ENCODE measurements at regions not wholly inside any gene's neighbourhood (a gene's known extent, or its start where the extent isn't known, plus 50 kb on each side); places are given as distances from the start of the nearest gene placed in this dataset.

DNA sequence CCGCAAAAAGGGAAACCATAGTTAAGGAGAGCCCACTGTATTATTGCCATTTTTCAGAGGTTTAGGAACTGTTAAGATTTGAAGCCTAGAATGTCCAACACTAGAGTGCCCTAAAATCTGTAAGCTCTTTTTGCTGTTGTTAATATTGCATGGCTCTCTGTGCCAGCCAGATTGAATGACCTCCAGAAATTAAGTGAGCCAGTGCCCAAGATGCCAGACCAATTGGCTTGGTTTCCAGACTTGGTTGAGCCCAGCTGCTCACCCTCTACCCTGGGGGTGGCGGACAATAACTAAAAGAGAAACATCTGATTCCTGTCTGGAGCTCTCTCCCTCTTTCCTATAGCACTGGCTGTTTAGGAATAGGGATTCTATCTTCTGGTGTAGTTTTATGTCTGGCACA is 340.1 kb downstream of the PHF14 start:
- DNase-seq: no peak
- H3K36me3 Mint-ChIP-seq (ENCODE audit: insufficient read depth, unreplicated experiment): no peaks in the 10 kb centered on the region
- H3K4me1 ChIP-seq: no peaks in the 10 kb centered on the region
- intact Hi-C loops (cut with micrococcal nuclease; ENCODE audit: unreplicated experiment): no loop called here
- H3K27me3 Mint-ChIP-seq (ENCODE audit: insufficient read depth, unreplicated experiment): peaks cover 7% of the 10 kb centered on the region
- H3K4me3 Mint-ChIP-seq (ENCODE audit: unreplicated experiment): no peak overlapping the region
- POLR2A ChIA-PET: no interaction called here
- no peaks in the 10 kb centered on the region for H3K4me1 Mint-ChIP-seq (ENCODE audit: low read depth, unreplicated experiment)
- no peaks in the 10 kb centered on the region for H3K27me3 ChIP-seq (replicated peaks; ENCODE audit: control insufficient read depth, insufficient read depth, low read length)
- no TSS peak for BruUV-seq (replicated peaks)
- CTCF ChIA-PET: no interaction called here
- no peaks in the 10 kb centered on the region for H3K9me3 ChIP-seq
- no peaks in the 10 kb centered on the region for H3K36me3 ChIP-seq (ENCODE audit: control insufficient read depth, insufficient read depth, low read length)
- no peaks in the 10 kb centered on the region for H3K9me3 Mint-ChIP-seq (ENCODE audit: unreplicated experiment)
- TF ChIP-seq, protein P1, sequence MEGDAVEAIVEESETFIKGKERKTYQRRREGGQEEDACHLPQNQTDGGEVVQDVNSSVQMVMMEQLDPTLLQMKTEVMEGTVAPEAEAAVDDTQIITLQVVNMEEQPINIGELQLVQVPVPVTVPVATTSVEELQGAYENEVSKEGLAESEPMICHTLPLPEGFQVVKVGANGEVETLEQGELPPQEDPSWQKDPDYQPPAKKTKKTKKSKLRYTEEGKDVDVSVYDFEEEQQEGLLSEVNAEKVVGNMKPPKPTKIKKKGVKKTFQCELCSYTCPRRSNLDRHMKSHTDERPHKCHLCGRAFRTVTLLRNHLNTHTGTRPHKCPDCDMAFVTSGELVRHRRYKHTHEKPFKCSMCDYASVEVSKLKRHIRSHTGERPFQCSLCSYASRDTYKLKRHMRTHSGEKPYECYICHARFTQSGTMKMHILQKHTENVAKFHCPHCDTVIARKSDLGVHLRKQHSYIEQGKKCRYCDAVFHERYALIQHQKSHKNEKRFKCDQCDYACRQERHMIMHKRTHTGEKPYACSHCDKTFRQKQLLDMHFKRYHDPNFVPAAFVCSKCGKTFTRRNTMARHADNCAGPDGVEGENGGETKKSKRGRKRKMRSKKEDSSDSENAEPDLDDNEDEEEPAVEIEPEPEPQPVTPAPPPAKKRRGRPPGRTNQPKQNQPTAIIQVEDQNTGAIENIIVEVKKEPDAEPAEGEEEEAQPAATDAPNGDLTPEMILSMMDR (IDR thresholded peaks at IDR 0.05; ENCODE audit: insufficient read depth in 1 of 2, low read depth in 1 of 2, low read length in 1 of 2, severe bottlenecking in 1 of 2, unreplicated experiment in 1 of 2): no peak
- H3K27ac Mint-ChIP-seq (ENCODE audit: unreplicated experiment): no peak overlapping the region
- no peak overlapping the region for H3K4me3 ChIP-seq (ENCODE audit: low read depth, low read length)

DNA sequence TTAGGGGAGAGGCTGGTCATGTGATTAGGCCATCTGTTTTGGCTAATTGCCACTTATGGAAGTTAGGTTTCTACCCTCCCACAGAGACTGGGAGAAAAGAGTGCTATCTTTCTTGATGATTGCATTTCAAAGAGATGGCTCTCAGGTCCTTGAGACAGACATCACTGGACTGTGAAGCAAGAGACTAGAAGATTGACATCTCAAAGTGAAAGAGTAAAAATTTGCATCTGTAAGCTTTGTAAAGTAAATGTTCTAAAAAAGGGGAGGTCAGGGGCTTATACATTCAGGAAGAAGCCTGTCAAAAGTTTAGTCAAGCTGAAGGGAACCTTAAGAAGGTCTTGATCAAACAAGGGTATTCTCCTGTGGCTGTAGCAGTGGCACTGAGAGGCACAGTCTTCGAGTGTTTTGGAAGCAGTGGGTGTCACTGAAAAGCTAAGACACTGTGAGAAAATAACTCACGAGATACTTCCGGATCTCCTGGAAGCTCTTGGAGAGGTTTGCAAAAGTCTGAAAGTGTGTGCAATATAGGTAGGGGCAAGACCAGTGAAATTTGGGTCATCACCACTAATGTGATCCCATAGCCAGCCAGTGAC is 342.1 kb downstream of the PHF14 start:
- H3K36me3 Mint-ChIP-seq (ENCODE audit: insufficient read depth, unreplicated experiment): no peaks in the 10 kb centered on the region
- H3K27me3 Mint-ChIP-seq (ENCODE audit: insufficient read depth, unreplicated experiment): peaks cover 2% of the 10 kb centered on the region
- no peak overlapping the region for H3K4me3 Mint-ChIP-seq (ENCODE audit: unreplicated experiment)
- no peaks in the 10 kb centered on the region for H3K9me3 Mint-ChIP-seq (ENCODE audit: unreplicated experiment)
- H3K27ac Mint-ChIP-seq (ENCODE audit: unreplicated experiment): no peak overlapping the region
- ChIA-PET POLR2A (no interaction called here), CTCF (no interaction called here)
- no peak for DNase-seq
- Histone ChIP-seq H3K4me1 (no peaks in the 10 kb centered on the region), H3K36me3 (ENCODE audit: control insufficient read depth, insufficient read depth, low read length) (no peaks in the 10 kb centered on the region), H3K9me3 (no peaks in the 10 kb centered on the region), H3K4me3 (ENCODE audit: low read depth, low read length) (no peak overlapping the region), H3K27me3 (replicated peaks; ENCODE audit: control insufficient read depth, insufficient read depth, low read length) (no peaks in the 10 kb centered on the region)
- no TSS peak for BruUV-seq (replicated peaks)
- H3K4me1 Mint-ChIP-seq (ENCODE audit: low read depth, unreplicated experiment): no peaks in the 10 kb centered on the region
- intact Hi-C loops (cut with micrococcal nuclease; ENCODE audit: unreplicated experiment): no loop called here
- TF ChIP-seq, protein P1 (IDR thresholded peaks at IDR 0.05; ENCODE audit: insufficient read depth in 1 of 2, low read depth in 1 of 2, low read length in 1 of 2, severe bottlenecking in 1 of 2, unreplicated experiment in 1 of 2): no peak

DNA sequence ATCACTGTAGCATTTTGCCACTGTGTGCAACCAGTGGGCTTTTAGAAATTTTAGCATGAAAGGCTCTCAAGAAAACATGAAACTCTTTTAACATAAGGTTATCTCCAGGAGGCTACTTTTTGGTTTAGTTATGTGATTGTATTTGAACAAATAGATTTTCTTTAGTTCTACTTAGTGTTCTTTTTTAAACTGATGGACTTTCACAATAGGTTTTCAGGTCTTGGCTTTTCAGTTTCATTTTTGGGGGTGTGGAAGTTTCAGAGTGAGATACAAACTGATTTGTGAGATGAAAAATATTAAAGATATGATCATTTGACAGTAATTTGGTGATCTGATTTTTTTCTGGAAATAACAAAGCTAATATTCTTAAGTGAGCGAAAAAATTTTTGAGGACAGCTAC is 344.1 kb downstream of the PHF14 start:
- Mint-ChIP-seq H3K27me3 (ENCODE audit: insufficient read depth, unreplicated experiment) (peaks cover 8% of the 10 kb centered on the region), H3K4me3 (ENCODE audit: unreplicated experiment) (no peak overlapping the region), H3K4me1 (ENCODE audit: low read depth, unreplicated experiment) (no peaks in the 10 kb centered on the region), H3K36me3 (ENCODE audit: insufficient read depth, unreplicated experiment) (no peaks in the 10 kb centered on the region), H3K27ac (ENCODE audit: unreplicated experiment) (no peak overlapping the region), H3K9me3 (ENCODE audit: unreplicated experiment) (no peaks in the 10 kb centered on the region)
- no TSS peak for BruUV-seq (replicated peaks)
- Histone ChIP-seq H3K4me1 (no peaks in the 10 kb centered on the region), H3K36me3 (ENCODE audit: control insufficient read depth, insufficient read depth, low read length) (no peaks in the 10 kb centered on the region), H3K9me3 (no peaks in the 10 kb centered on the region), H3K4me3 (ENCODE audit: low read depth, low read length) (no peak overlapping the region), H3K27me3 (replicated peaks; ENCODE audit: control insufficient read depth, insufficient read depth, low read length) (no peaks in the 10 kb centered on the region)
- CTCF ChIA-PET: no interaction called here
- intact Hi-C loops (cut with micrococcal nuclease; ENCODE audit: unreplicated experiment): no loop called here
- POLR2A ChIA-PET: no interaction called here
- no peak for DNase-seq
- TF ChIP-seq, protein P1 (IDR thresholded peaks at IDR 0.05; ENCODE audit: insufficient read depth in 1 of 2, low read depth in 1 of 2, low read length in 1 of 2, severe bottlenecking in 1 of 2, unreplicated experiment in 1 of 2): no peak
